ENCODE measurements at regions not wholly inside any gene's neighbourhood (a gene's known extent, or its start where the extent isn't known, plus 50 kb on each side); places are given as distances from the start of the nearest gene placed in this dataset.

DNA sequence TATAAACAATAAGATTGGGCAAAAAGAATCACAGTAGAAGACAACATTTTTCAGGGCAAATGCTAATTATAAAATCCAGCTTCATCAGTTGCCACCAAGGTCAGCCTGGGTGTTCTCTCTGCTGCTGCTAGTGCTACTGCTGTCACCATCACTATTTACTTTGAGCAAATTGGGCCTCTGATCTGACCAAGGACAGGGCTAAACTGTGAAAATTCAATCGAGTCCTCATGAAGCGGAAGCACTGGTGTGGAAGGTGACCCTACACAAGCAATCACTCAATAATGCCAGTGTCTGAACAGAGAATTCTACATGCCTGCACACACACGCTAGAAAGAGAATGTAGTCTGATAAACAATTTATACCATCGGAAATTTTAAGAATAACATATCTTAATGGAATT lies 122.9 kb upstream of the TTC29 start:
- TF ChIP-seq EP300 (IDR thresholded peaks at IDR 0.05) (no peak), POLR2AphosphoS5 (IDR thresholded peaks at IDR 0.05) (no peak), POLR2A (IDR thresholded peaks at IDR 0.05) (no peak), CTCF (IDR thresholded peaks at IDR 0.05) (no peak)
- peaks cover 0 to 13% (median 6%) of the 10 kb centered on the region in 4 donors for H3K9me3 ChIP-seq
- no peak for DNase-seq
- no peak overlapping the region for H3K27ac ChIP-seq
- H3K36me3 ChIP-seq, result no peaks in the 10 kb centered on the region
- H3K4me1 ChIP-seq, result no peaks in the 10 kb centered on the region
- H3K27me3 ChIP-seq, result no peaks in the 10 kb centered on the region
- 59 to 72% (median 70%) methylated on average over 4 of the region's 4 CpGs for WGBS, 5 donors
- no peak overlapping the region for H3K4me3 ChIP-seq
- intact Hi-C loops (cut with DNase I; ENCODE audit: low total_unique reads), result no loop called here

GRCh38 chr4:147071209-147071740 lies 125.6 kb upstream of the TTC29 start:
- no peak overlapping the region for H3K4me3 ChIP-seq
- no peaks in the 10 kb centered on the region for H3K27me3 ChIP-seq
- TF ChIP-seq CTCF (IDR thresholded peaks at IDR 0.05), result no peak
- TF ChIP-seq EP300 (IDR thresholded peaks at IDR 0.05), result no peak
- TF ChIP-seq POLR2AphosphoS5 (IDR thresholded peaks at IDR 0.05), result no peak
- intact Hi-C loops (cut with DNase I; ENCODE audit: low total_unique reads), result no loop called here
- H3K36me3 ChIP-seq, result no peaks in the 10 kb centered on the region
- H3K9me3 ChIP-seq, result peaks cover 0 to 13% (median 6%) of the 10 kb centered on the region in 4 donors
- H3K27ac ChIP-seq, result no peak overlapping the region
- no peaks in the 10 kb centered on the region for H3K4me1 ChIP-seq
- WGBS, 5 donors, result 80 to 87% (median 81%) methylated on average over 6 of the region's 6 CpGs
- no peak for DNase-seq

DNA sequence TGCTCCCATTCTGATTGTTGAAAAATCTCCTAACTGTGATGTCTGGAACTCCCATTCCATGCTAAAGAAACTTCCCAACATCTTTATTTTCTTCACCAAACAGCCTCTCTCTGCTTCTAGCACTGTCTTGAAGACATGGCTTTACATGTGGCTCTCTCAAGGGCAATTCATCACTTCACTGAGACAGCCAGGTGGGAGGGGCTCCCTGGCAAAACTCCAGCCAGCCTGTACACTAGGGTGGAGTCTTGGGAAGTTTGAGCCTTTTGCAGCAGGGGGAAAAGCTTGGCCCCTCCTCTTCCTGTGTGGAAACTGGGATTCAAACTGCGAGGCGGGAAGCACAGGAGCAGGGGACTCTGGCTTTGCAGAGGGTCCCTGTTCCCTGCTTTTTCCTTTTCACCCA lies 130.5 kb upstream of the TTC29 start:
- 56 to 82% (median 70%) methylated on average over 2 of the region's 2 CpGs for whole genome bisulfite sequencing, 5 donors
- peak in 1 of 2 donors; percentile 17 for DNase-seq
- Histone ChIP-seq H3K4me3 (no peak overlapping the region), H3K4me1 (peaks cover 0 to 7% (median 0%) of the 10 kb centered on the region in 4 donors), H3K9me3 (peaks cover 0 to 13% (median 6%) of the 10 kb centered on the region in 4 donors), H3K27me3 (no peaks in the 10 kb centered on the region), H3K27ac (no peak overlapping the region), H3K36me3 (no peaks in the 10 kb centered on the region)
- intact Hi-C loops (cut with DNase I; ENCODE audit: low total_unique reads), result no loop called here
- no peak for TF ChIP-seq POLR2A (IDR thresholded peaks at IDR 0.05)
- TF ChIP-seq EP300 (IDR thresholded peaks at IDR 0.05), result no peak
- no peak for TF ChIP-seq POLR2AphosphoS5 (IDR thresholded peaks at IDR 0.05)
- TF ChIP-seq CTCF (IDR thresholded peaks at IDR 0.05), result no peak

DNA sequence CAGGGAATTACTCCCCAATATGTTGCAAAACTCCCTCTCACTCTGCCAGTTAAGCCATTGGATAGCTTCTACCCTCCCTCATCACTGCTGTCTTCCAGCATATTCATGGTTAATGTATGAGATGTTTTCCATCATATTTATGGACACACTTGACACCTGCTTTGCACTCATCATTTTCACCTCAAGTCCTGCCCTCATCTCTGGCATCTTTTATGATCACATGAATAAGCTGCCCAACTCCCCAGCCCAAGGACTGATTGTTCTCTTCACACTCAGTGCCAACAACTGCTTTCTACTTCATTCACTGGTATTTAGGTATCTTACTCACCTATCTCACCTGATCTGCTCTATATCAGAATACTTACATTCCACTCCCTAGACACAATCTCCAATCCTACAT lies 131.1 kb upstream of the TTC29 start:
- DNase-seq, result no peak
- Histone ChIP-seq H3K27ac (no peak overlapping the region), H3K4me3 (no peak overlapping the region), H3K9me3 (peaks cover 0 to 13% (median 6%) of the 10 kb centered on the region in 4 donors), H3K27me3 (no peaks in the 10 kb centered on the region), H3K36me3 (no peaks in the 10 kb centered on the region), H3K4me1 (peaks cover 0 to 7% (median 0%) of the 10 kb centered on the region in 4 donors)
- intact Hi-C loops (cut with DNase I; ENCODE audit: low total_unique reads), result no loop called here
- TF ChIP-seq EP300 (IDR thresholded peaks at IDR 0.05), result no peak
- no peak for TF ChIP-seq CTCF (IDR thresholded peaks at IDR 0.05)
